Dermis blood vessel endothelial cell (primary cell): ENCODE measurements at regions not wholly inside any gene's neighbourhood (a gene's known extent, or its start where the extent isn't known, plus 50 kb on each side); places are given as distances from the start of the nearest gene placed in this dataset.
"Not testable (repeated sequence)": the region's sequence is repeated elsewhere in the genome, so short reads cannot be mapped to it uniquely, and the experiment has no call there.

Experiments used
- DNase-seq: peaks from one replicate; pipeline ENCODE4 v3.0.0; 2010

GRCh38 chr5:1576851-1577250 lies 53.1 kb upstream of the LPCAT1 start:
- not testable (repeated sequence) for DNase-seq

- DNase-seq = not testable (repeated sequence)
Observed at GRCh38 chr5:1575991-1576714, 52.4 kb upstream of the LPCAT1 start.

- DNase-seq = not testable (repeated sequence)
Observed at GRCh38 chr5:1575491-1575890, 51.7 kb upstream of the LPCAT1 start.

- not testable (repeated sequence) for DNase-seq
Observed at GRCh38 chr5:1574023-1574318, 50.2 kb upstream of the LPCAT1 start.

GRCh38 chr5:1573217-1574022 lies 49.7 kb upstream of the LPCAT1 start:
- not testable (repeated sequence) for DNase-seq
